ENCODE measurements at regions not wholly inside any gene's neighbourhood (a gene's known extent, or its start where the extent isn't known, plus 50 kb on each side); places are given as distances from the start of the nearest gene placed in this dataset.

GRCh38 chr9:89724659-89725058 lies 119.8 kb downstream of the GADD45G start:
- DNase-seq: no peak

GRCh38 chr9:89725271-89725670 lies 120.5 kb downstream of the GADD45G start:
- DNase-seq: no peak

GRCh38 chr9:89729954-89730530 lies 125.2 kb downstream of the GADD45G start:
- no peak for DNase-seq

- no peak for DNase-seq
Observed at GRCh38 chr9:89730715-89731114, 125.9 kb downstream of the GADD45G start.

- no peak for DNase-seq
Observed at GRCh38 chr9:89731262-89732182, 126.7 kb downstream of the GADD45G start.

- DNase-seq: no peak
Observed at GRCh38 chr9:89732295-89732938, 127.6 kb downstream of the GADD45G start.

GRCh38 chr9:89732939-89733324 lies 128.1 kb downstream of the GADD45G start:
- DNase-seq: no peak

GRCh38 chr9:89734600-89735041 lies 129.8 kb downstream of the GADD45G start:
- DNase-seq: no peak

- no peak for DNase-seq
Observed at GRCh38 chr9:89738137-89738932, 133.5 kb downstream of the GADD45G start.

GRCh38 chr9:89739511-89739910 lies 134.7 kb downstream of the GADD45G start:
- no peak for DNase-seq

GRCh38 chr9:89739916-89740315 lies 135.1 kb downstream of the GADD45G start:
- DNase-seq: no peak

- no peak for DNase-seq
Observed at GRCh38 chr9:89740722-89741121, 135.9 kb downstream of the GADD45G start.

GRCh38 chr9:89742660-89743059 lies 137.8 kb downstream of the GADD45G start:
- DNase-seq: no peak

GRCh38 chr9:89743216-89743572 lies 138.4 kb downstream of the GADD45G start:
- DNase-seq: no peak

GRCh38 chr9:89743573-89744254 lies 138.9 kb downstream of the GADD45G start:
- DNase-seq: no peak

- no peak for DNase-seq
Observed at GRCh38 chr9:89744255-89744648, 139.4 kb downstream of the GADD45G start.

- no peak for DNase-seq
Observed at GRCh38 chr9:89744730-89745129, 139.9 kb downstream of the GADD45G start.

GRCh38 chr9:89745601-89746376 lies 141.0 kb downstream of the GADD45G start:
- DNase-seq: no peak

GRCh38 chr9:89746385-89747116 lies 141.7 kb downstream of the GADD45G start:
- no peak for DNase-seq

GRCh38 chr9:89747596-89747995 lies 142.8 kb downstream of the GADD45G start:
- no peak for DNase-seq
